Activated CD8-positive, alpha-beta T cell treated with anti-CD3 and anti-CD28 coated beads for 36 hours (primary cell): ENCODE measurements at regions not wholly inside any gene's neighbourhood (a gene's known extent, or its start where the extent isn't known, plus 50 kb on each side); places are given as distances from the start of the nearest gene placed in this dataset.

ENCODE experiments used
- ATAC-seq: fragments of 200-7000 bp; cut with Tn5 transposase; one replicate; pipeline ENCODE4 v1.10.0; 2021; ENCODE audit warnings: mild to moderate bottlenecking, moderate library complexity
- CTCF ChIA-PET: fragments of 350-600 bp; sonication (Branson Sonifier 250); formaldehyde crosslinking; loops from one replicate; lab custom pipeline; 2021; ENCODE audit warnings: antibody characterized with exemption; lab: Charles Lee
- POLR2A ChIA-PET: fragments of 350-600 bp; sonication (Branson Sonifier 250); formaldehyde crosslinking; loops from one replicate; lab custom pipeline; 2021; ENCODE audit warnings: antibody characterized with exemption; lab: Charles Lee
- DNase-seq: peaks from one replicate; pipeline ENCODE4 v3.0.0-alpha.2; 2020
- H3K27ac Mint-ChIP-seq: one replicate; pipeline ENCODE4 v1.8.0; 2021; ENCODE audit warnings: mild to moderate bottlenecking, mixed read lengths
- H3K27me3 Mint-ChIP-seq: one replicate; pipeline ENCODE4 v1.8.0; 2021; ENCODE audit warnings: mixed read lengths
- H3K36me3 Mint-ChIP-seq: one replicate; pipeline ENCODE4 v1.8.0; 2021; ENCODE audit warnings: low read depth, mixed read lengths
- H3K4me1 Mint-ChIP-seq: one replicate; pipeline ENCODE4 v1.8.0; 2021; ENCODE audit warnings: low read depth, mixed read lengths
- H3K4me3 Mint-ChIP-seq: one replicate; pipeline ENCODE4 v1.8.0; 2021; ENCODE audit warnings: mild to moderate bottlenecking, moderate library complexity, mixed read lengths
- H3K9me3 Mint-ChIP-seq: one replicate; pipeline ENCODE4 v1.8.0; 2021; ENCODE audit warnings: mixed read lengths
- intact Hi-C: fragments of 100-400 bp; cut with micrococcal nuclease; formaldehyde crosslinking; loops from one replicate; pipeline ENCODE4 v1.10.0; 2022
- TF ChIP-seq, protein P1 (sequence below): fragments of 200-600 bp; IDR thresholded peaks from one replicate; pipeline ENCODE4 v1.8.0; 2022; ENCODE audit warnings: antibody characterized with exemption, mild to moderate bottlenecking

DNA sequence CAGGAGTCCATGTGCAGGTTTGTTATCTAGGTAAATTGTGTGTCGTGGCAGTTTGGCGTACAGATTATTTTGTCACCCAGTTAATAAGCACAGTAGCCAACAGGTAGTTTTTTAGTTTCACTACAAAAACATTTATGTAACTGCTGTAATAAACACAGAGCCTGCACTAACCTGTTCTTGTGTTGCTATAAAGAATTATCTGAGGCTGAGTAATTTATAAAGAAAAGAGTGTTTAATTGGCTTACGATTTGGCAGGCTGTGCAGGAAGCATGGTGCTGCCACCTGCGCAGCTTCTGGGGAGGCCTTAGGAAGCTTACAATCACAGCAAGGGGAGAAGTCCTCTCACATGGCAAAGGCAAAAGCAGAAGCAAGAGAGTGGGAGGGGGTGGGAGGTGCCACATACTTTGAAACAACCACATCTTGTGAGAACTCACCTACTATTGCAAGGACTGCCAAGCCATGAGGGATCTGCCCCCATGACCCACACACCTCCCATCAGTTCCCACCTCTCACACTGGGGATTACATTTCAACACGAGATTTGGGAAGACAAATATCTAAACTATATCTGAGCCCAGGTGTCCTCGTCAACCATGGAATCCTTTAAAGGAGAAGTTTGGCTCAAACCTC lies 266.4 kb upstream of the GRIP1 start:
- no peak for ATAC-seq
- Mint-ChIP-seq H3K27ac (no peak overlapping the region), H3K4me1 (peaks cover 16% of the 10 kb centered on the region), H3K9me3 (no peaks in the 10 kb centered on the region), H3K27me3 (peaks cover 8% of the 10 kb centered on the region), H3K4me3 (no peak overlapping the region), H3K36me3 (no peaks in the 10 kb centered on the region)
- intact Hi-C loops = no loop called here
- ChIA-PET POLR2A (no interaction called here), CTCF (no interaction called here)
- DNase-seq = no peak
- TF ChIP-seq, protein P1, sequence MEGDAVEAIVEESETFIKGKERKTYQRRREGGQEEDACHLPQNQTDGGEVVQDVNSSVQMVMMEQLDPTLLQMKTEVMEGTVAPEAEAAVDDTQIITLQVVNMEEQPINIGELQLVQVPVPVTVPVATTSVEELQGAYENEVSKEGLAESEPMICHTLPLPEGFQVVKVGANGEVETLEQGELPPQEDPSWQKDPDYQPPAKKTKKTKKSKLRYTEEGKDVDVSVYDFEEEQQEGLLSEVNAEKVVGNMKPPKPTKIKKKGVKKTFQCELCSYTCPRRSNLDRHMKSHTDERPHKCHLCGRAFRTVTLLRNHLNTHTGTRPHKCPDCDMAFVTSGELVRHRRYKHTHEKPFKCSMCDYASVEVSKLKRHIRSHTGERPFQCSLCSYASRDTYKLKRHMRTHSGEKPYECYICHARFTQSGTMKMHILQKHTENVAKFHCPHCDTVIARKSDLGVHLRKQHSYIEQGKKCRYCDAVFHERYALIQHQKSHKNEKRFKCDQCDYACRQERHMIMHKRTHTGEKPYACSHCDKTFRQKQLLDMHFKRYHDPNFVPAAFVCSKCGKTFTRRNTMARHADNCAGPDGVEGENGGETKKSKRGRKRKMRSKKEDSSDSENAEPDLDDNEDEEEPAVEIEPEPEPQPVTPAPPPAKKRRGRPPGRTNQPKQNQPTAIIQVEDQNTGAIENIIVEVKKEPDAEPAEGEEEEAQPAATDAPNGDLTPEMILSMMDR = no peak

DNA sequence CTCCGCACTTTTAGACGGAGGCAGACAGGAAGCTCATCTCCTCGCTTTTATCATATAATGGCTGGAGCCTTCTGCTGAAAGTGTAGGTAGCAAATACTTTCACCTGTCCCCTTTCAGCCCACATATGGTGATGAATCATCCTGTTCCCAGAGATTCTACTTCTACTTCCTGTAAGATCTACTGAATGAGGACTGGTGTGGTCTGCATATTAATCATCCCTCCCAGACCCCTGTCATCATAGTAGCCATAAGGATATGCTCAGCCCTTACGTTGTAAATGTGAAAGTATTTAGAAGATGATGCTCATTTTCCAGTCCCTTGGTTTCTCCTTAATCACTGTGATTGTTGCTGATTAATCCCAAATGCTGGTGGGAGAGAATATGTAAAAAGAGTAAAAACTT lies 268.2 kb upstream of the GRIP1 start:
- no peaks in the 10 kb centered on the region for H3K36me3 Mint-ChIP-seq
- H3K4me1 Mint-ChIP-seq = peaks cover 7% of the 10 kb centered on the region
- H3K4me3 Mint-ChIP-seq = no peak overlapping the region
- TF ChIP-seq, protein P1 = no peak
- H3K27me3 Mint-ChIP-seq = peaks cover 8% of the 10 kb centered on the region
- DNase-seq (peak; percentile 32), ATAC-seq (peak; percentile 96)
- intact Hi-C loops = no loop called here
- ChIA-PET CTCF (no interaction called here), POLR2A (no interaction called here)
- no peaks in the 10 kb centered on the region for H3K9me3 Mint-ChIP-seq
- no peak overlapping the region for H3K27ac Mint-ChIP-seq

DNA sequence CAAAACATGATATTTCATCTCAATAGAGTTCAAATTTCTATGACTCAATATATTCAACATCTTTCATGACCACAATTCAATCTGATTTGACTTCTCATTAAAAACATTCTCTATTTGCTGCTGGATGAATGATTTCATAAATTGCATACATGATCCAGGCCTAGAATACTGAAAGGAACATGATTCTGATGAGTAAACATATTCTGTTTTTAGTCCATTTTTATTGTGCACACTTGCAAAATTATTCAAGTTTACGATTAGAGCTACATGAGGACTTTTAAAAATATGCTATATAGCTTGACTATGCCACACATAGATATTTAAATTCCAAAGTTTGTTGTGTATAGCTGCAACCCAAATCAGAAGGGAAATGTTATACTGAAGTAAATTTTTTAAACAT lies 273.8 kb upstream of the GRIP1 start:
- CTCF ChIA-PET = interaction anchor here (1.2 kb wide), 1 partner anchor 11 kb away, joined by 5 read pairs; no protein-coding TSS in a partner anchor
- Mint-ChIP-seq H3K9me3 (no peaks in the 10 kb centered on the region), H3K4me1 (no peaks in the 10 kb centered on the region), H3K27ac (no peak overlapping the region), H3K36me3 (no peaks in the 10 kb centered on the region), H3K27me3 (peaks cover 8% of the 10 kb centered on the region), H3K4me3 (no peak overlapping the region)
- ATAC-seq (no peak), DNase-seq (no peak)
- TF ChIP-seq, protein P1 = no peak
- intact Hi-C loops = no loop called here
- POLR2A ChIA-PET = no interaction called here

DNA sequence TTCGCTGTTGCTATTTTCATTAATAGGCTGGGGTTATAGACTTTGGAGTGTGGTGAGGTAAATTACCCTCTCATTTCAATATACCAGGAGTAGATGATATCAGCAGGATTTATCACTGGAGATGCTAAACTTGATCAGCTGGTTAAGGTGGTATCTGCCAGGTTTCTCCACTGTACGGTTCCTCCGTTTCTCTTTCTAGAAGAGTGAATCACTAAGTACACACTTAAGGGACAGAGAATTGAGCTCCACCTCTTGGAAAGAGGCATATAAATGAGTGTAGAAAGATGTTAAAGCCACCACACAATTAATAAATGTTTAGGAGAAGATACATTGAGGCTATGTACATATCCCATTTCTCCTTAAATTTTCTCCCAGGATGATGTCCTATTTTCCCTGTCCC lies 277.4 kb upstream of the GRIP1 start:
- DNase-seq (no peak), ATAC-seq (no peak)
- no peak overlapping the region for H3K4me3 Mint-ChIP-seq
- H3K36me3 Mint-ChIP-seq = no peaks in the 10 kb centered on the region
- H3K4me1 Mint-ChIP-seq = no peaks in the 10 kb centered on the region
- intact Hi-C loops = no loop called here
- TF ChIP-seq, protein P1 = no peak
- H3K27me3 Mint-ChIP-seq = peaks cover 2% of the 10 kb centered on the region
- ChIA-PET CTCF (no interaction called here), POLR2A (no interaction called here)
- no peak overlapping the region for H3K27ac Mint-ChIP-seq
- H3K9me3 Mint-ChIP-seq = no peaks in the 10 kb centered on the region

DNA sequence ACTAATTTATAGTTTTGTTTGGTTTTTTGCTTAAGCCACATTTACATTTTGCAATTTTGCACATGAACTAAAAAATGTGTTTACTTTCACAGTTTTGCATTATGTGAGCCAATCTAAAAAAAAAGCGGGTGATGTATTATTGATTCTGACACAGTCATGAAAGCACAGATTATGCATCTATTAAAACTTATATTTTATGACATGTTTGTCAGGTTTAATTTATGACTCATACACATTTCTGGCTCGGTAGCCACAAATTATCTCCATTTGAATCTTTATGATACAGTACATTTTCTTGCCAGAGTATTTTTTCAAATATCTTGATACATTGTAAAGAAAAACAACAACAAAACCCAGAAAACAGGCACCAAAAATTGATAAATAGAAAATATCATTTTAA lies 280.4 kb upstream of the GRIP1 start:
- H3K4me3 Mint-ChIP-seq = no peak overlapping the region
- peaks cover 2% of the 10 kb centered on the region for H3K27me3 Mint-ChIP-seq
- intact Hi-C loops = no loop called here
- ChIA-PET CTCF (interaction anchor here (0.7 to 1.6 kb wide), 2 partner anchors 10 to 258 kb away, joined by 3 read pairs; no protein-coding TSS in a partner anchor), POLR2A (no interaction called here)
- peaks cover 8% of the 10 kb centered on the region for H3K4me1 Mint-ChIP-seq
- DNase-seq (no peak), ATAC-seq (no peak)
- TF ChIP-seq, protein P1 = no peak
- H3K9me3 Mint-ChIP-seq = peaks cover under 1% of the 10 kb centered on the region
- no peak overlapping the region for H3K27ac Mint-ChIP-seq
- no peaks in the 10 kb centered on the region for H3K36me3 Mint-ChIP-seq
